Stimulated activated CD8-positive, alpha-beta memory T cell treated with anti-CD3 and anti-CD28 coated beads, Interleukin-7, amount 100 ng/mL, for 24 hours (primary cell): ENCODE measurements at regions not wholly inside any gene's neighbourhood (a gene's known extent, or its start where the extent isn't known, plus 50 kb on each side); places are given as distances from the start of the nearest gene placed in this dataset.
A peak's percentile ranks its signal among the peaks of the same experiment; 100 is the strongest.

Experiments
- DNase-seq: peaks from one replicate; pipeline ENCODE4 v3.0.0-alpha.2; 2020; ENCODE audit warnings: low read depth

DNA sequence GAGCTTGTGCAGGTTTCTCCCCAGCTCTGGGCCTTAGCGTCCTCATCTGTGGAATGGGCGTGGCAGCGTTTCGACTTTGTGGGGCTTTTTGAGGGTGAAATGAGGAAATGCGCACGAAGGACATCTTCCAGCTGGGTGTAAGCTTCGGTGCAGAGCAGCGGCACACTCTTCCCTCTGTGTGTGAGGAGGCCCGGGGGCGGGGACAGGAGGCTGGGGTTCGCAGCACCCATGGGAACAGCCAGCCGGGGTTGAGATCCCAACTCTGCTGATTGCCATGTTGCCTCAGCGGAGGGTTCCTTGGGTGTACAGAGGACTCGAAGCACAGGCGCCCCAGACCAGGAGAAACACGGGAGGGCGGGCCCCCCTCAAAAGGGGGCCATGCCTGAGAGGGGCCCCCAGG lies 265.6 kb downstream of the NSG2 start:
- DNase-seq: no peak

DNA sequence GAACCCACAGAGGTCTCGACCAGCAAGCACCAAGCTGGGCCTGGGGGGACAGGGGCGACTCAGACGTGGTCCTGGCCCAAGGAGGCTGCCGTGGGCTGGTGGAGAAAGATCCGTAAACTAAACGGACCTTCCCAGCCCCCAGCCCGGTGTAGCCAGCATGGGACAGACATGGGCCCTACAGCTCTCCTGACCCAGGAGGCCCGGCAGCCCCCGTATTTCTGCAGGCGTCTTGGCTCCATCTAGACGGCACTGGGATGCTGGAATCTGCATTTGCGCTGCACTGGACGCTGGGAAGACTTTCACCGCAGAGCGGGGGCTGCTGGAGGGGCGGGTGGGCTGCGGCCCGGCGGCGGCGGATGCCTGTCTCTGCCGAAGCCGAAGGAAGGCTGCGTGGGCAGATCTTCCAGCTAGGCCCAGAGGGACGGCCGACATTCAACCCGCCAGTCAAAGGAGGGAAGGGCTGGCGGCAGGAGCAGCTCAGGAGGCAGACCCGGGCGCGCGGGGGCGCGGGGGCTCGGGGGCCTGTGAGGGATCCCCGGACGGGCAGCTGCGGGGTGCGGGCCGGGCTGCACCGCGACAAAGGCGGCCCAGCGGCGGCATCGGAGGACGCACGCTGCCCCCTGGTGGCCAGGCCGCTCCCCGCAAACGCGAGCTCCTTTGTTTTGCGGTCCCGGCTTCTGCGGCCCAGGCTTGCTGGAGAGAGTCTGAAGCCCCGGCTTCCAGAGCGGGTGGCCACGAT lies 266.2 kb downstream of the NSG2 start:
- DNase-seq: peak; percentile 30

DNA sequence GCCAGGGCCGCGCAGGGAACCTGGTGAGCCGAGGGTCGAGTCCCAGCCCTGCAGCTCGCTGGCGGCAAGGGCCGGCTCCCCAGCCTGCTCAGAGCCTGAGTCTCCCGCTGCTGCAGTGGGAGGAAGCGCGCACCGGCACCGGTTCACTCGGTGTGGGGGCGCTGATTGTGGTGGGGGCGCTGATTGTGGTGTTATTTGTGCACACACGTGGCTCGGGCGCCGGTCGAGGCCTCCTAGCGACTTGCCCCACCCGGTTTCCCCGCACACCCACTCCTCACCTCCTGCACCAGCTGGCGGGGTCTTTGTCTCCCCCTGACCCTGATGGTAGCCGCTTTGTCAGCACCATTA lies 266.7 kb downstream of the NSG2 start:
- DNase-seq: no peak

DNA sequence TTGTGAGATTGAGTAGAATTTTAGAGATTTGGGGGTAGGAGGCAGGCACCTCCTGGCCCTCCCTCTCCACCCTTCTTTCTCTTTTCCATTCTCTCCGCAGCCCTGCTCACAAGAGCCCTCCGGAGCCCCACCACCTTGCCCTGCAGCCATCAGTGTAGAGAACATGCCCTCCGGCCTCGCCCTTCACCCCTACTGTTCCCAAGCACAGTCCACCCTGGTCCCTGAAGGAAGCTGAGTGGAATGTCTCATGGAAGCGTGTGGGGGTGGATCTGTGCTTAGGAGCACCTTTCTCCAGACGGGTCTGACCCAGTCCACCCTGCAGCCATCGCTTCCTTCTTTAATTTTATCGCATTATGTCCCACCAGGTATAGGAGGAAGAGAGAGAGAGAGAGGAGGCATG lies 267.1 kb downstream of the NSG2 start:
- no peak for DNase-seq

DNA sequence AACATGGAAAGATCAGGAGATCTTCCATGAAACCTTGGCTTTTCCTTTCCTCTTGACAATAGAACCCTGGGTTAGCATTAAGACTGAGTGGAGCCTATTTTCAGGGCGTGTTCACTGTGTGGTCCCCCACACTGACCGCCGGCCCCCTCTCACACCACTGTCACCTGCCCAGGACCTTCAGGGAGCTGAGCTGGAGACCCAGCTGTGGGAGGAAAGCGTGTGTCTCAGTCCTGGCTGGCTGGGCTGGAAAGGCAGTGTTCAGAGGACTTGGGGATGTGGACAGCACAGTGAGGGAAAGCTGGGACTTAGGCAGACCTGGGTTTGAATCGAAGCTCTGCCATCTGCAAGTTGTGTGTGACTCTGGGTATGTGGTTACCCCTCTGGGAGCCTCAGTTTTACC lies 268.1 kb downstream of the NSG2 start:
- no peak for DNase-seq

DNA sequence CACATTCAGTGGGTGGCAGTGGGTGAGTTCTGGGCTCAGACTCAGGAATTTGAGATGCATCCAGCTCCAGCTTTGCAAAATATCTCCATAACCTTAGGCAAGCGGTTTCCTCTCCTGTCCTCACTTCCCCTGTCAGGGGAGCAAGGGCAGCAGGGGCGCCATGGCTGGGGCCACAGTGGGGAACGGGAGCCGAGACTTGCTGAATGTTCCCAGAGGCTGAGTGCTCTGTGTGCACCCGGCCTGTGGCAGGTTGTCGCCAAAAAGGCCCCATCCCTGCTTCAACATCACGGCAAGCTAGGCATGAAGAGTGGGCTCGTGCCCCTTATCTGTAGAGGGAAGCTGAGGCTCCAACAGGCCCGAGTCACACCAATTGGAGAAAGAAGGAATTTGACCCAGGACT lies 268.8 kb downstream of the NSG2 start:
- DNase-seq: no peak

DNA sequence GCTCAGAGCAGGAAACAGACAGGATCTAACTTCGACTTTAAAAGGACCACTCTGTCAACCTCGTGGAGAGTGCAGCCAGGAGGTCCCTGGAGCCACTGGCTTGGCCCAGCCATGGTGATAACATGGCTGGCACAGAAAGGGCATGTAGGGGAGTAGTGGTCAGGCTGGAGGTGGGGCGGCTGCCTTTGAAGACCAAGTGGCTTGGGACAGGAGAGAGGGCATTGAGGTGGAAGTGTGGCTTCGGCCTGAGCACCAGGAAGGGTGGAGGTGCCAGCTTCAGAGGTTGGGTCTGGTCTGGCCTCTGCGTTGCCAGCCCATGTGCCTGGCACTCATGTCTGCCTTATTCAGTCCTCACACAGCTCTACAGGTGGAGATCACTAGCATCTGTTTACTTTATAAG lies 270.0 kb downstream of the NSG2 start:
- DNase-seq: no peak

DNA sequence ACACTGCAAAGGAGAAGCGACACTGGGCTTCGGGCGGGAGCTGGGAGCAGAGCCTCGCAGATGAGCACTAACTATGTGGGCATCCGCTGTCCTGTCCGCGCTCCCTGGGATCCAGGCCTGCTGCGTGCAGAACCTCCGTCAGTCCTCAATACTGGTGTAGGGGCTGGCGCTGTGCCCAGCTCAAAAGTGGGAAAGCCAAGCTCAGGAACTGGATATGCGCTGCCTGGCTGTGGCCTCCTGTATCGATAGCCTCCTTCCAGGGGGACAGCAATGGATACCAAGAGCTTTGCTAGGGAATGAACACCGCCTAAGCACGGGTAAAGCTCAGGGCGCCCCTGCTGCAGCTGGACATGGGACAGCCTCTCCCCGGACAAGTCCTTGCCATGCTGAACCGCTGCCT lies 270.4 kb downstream of the NSG2 start:
- DNase-seq: no peak

DNA sequence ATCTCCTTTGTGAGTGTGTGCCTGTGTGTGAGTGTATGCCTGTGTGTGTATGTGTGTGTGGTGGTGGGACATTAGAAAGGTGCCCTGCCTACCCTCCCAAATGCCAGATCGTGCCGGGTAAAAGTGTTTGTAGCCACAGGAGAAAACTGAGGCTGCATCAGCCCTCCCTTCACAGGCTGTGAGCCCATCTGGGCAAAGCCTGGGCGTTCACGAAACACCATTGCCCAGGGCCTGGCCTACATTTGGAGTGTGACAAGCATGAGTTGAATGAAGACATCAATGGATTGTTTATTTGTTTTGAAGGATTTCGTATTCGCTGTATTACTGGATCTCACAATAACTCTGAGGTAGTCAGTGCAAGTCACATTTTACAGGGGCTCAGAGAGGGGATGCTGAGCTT lies 270.8 kb downstream of the NSG2 start:
- DNase-seq: no peak

DNA sequence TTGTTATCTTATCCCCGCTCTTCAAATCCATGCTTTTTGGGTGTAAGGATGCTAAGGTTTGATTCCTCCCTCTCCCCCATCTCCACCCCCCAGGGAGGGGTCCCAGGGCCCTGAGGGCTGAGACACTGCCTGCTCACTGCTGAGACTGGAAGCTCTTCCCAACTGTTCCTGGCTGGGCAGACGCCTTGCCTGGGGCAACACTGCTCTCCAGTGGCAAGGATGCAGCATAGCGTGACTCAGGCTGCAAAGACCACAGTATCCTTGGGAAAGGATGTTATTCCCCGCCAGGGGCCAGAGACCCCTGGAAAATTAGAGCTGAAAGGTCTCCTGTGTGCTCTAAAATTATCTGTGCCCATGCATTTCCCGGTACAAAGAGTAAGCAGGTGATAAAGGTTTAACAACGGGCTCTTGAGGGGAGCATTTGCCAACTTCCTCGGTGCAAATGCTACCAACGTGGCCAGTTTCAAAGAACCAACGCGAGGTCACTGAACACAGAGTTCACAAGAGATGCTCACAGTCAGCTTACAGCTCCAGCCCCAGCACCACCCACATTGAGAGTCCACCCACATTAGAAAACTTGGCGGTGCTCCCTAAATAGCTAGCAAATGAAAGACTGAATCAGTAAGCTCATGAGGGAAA lies 271.9 kb downstream of the NSG2 start:
- DNase-seq: no peak

DNA sequence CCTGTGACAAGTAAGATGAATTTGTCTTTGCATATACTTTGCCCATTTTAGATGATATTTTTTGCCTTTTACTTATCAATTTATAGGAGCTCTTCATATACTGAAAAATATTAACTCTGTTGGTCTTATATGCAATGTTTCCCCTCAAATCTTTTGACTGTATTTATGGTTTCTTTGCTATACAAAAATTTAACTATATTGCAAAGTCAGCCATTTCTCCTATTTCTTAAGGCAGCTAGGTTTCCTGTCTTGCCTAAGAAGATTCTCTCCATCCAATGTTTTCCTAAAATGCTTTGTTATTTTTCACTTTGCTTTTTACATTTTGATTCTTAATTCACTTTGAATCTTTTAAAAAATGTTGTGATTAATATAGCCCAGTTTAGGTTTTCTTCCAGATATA lies 273.1 kb downstream of the NSG2 start:
- no peak for DNase-seq

DNA sequence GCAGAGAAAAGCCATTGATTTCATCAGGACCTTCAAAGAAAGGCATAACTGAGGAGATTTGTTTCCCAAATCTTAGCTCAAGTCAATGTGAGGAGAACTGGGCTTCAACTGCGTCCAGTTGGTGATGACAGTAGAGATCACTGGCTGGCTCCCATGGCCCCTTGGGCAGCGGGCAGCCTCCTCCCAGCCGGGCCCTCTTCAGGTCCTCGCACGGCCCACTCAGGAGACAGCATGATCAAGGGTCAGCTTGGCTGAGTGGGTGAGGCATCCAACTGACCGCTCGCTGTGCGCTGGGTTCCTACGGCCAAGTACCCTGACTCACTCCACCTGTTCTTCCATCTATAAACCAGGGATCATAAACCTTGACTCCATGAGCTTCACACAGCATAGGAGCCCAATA lies 274.0 kb downstream of the NSG2 start:
- DNase-seq: no peak

DNA sequence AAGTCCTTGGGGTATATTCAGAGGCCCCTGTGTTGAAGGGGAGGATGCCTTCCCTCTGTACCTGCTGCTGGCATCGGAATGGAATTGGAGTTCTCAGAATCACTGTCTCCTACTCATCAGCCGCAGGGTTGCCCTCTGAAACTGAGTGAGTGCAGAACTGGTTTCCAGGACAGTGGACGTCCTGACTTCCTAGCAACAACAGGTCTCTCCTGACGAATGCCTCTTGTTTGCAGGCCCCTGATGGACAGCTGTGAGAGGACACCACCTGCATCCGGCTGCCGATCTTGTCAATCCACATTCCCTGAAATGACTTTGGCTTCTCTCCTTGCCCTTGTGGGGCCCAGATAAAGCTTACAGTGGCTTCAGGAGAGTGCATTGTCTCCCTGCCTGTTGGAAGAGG lies 274.5 kb downstream of the NSG2 start:
- no peak for DNase-seq

DNA sequence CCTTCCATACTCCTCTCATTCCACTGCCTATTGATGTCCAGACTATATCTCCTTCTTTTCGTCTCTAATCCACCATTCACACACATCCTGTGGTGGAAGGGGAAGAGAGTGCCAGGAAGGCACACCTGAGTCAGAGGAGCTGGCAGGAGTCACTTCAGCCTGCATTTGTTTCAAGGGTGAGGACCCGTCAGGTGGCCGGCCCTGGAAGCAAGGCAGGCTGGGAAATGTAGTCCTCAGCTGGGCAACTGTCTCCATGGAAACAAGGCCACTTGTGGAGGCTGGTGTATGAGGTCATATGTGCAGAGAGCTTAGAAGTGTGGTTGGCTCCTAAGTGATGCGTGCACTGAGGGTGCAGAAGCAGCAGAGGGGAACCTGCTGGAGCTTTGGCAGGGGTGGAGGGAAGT lies 278.4 kb downstream of the NSG2 start:
- no peak for DNase-seq

DNA sequence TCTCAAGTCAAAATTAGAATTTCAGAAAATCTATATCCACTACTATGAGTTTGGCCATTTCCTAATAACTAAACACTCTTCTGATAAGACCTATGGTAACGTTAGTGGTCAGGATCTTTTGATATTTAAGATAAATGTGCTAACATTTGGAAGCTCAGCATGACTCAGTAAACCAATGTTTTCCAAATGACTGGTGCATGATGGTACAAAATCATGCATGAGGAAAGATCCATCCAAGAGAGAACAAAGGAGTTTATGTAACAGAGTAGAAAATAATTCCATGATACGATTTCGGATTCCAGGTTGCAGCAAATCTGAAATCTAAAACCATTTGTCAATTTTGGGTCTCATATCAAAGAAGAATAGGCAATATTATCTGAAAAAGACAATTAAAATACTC lies 279.2 kb downstream of the NSG2 start:
- no peak for DNase-seq

DNA sequence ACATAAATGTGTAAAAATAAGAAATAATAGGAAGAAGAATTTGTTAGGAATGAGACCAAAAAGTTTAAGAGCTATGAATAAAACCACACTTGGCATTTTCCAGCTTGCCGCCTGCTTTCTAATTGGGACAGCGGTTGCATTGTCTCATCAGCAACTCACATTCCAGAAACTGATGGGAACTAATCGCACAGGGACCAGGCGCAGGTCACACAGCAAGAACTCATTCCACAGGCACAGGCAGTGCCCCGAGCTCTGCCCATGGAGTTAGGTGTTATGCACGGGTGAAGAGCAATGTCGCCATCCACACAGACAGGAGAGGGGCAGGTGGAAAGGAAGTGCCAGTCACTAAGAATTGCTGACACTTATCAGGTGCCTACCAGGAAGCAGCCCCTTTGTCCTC lies 279.9 kb downstream of the NSG2 start:
- no peak for DNase-seq

DNA sequence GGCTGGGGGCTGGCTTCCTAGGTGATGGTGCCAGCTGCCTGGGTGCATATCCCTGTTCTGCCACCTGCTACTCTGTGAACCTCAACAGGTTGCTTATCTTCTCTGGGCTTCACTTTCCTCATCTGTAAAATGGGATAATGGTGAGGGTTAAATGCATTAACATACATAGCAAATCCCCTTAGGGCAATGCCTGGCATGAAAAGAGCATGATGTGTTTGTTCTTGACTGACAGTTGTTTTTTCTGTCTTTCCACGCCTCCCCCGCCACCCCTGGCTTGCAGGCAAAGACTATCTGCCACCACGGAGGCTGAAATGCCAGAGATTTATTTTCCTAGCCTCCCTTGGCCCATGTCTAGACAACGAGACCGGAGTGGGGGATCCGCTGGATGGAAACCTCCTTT lies 280.5 kb downstream of the NSG2 start:
- no peak for DNase-seq

DNA sequence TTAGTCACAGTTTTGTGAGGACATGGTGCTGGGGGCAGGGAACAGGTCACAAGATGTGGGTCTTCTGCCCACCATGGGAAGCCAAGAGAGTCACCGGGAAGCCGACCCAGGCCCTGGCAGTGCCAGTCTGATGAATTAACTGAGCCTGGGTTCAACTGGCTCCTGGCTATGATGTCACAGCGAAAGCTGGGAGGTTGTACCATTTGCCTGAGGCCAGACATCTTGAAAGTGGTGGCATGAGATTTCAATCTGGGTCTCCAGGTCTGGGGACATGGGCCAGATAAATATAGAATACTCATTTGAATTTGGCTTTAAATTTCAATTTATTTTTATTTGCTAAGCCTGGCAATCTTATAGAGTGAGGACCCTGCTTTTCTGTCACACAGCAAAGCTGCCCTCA lies 280.9 kb downstream of the NSG2 start:
- DNase-seq: no peak

DNA sequence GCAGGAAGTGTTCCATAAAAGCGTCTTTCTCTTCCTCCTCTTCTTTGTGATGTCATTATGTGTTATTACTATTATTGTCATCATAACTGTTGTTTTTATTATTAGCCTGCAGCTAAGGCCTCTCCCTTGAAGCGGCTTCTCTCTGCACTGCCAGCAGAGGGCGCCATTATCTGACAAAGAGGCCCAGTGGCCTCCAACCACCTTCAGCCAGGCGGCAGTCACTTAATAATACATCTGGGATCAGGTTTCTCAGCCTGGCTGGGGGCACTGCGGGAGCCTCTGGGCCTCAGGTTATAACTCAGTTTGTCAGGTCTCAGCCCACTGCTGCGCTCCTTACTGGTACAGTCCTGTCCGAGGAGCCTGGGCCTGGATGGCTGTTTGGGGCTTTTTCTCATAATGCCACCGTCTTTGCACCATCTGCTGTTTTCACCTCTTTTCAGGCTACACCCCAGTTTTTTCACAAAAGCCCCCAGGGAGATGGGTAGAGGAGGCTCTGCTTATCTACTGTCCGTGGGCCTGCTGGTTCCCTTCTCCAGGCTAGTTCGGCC lies 281.9 kb downstream of the NSG2 start:
- DNase-seq: no peak

DNA sequence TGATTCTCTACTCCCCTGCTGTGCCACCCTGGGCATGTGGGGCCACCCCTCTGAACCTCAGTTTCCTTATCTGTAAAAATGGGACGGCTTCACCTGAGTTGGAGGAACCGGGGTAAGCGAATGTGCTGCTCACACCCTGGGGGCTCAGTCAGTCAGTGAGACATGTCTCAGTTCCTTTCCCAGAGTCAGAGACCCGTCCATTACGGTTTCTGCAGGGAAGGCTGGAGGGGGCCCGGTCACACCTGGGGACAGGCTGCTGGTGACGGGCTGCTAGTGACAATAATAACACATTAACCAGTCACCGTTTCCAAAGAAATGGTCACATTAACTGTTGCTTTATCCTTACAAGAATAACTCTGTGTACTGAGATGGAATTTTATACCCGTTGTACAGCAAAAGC lies 282.4 kb downstream of the NSG2 start:
- no peak for DNase-seq

DNA sequence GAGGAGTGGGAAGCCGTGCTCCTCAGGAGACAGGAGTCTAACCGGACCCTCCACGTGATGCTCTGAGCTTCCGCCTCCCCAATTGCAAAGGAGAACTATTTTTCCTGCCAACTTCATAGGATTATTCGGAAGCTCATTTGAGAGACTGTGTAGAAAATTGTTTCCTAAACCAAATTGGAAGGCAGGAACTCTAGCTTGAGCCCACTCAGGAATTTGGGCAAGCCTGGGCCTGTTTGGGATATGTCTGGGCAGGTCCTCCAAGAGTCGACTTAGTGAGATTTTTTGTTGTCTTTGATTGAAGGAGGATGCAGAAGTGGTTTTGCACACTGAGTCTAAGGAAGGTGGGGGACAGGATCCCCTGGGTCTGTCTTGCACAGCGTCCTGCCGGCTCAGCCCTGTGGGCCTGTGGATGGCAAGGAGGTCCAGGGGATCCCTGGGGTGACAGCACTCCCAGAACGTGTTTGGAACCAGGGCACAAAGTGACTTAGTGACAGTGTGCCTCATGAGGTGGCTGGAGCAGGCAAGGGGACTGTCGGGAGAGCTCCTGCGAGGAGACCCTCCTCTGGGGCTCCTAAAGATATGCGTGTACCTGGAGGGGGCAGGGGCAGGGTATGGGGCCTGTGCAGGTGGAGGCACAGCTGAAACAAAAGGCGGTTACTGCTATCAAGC lies 283.3 kb downstream of the NSG2 start:
- DNase-seq: no peak

DNA sequence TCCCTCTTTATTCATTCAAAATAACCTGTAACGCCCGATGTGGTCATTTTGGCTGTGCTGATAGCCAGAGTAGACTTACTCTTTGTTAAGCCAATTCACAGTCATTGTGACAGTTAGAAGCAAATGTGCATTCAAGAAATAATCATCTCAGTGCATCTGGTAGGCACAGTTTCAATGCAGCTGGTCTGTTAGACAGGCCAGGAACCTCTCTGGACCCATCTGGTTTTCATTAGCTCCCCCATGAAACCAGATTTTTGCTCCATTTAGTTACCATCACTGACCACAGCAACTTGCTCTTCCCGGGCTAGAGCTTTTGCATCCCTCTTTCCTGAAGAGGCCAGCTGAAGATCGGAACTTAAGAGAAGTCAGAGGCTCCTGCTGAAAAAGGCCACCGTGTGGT lies 284.2 kb downstream of the NSG2 start:
- DNase-seq: no peak

DNA sequence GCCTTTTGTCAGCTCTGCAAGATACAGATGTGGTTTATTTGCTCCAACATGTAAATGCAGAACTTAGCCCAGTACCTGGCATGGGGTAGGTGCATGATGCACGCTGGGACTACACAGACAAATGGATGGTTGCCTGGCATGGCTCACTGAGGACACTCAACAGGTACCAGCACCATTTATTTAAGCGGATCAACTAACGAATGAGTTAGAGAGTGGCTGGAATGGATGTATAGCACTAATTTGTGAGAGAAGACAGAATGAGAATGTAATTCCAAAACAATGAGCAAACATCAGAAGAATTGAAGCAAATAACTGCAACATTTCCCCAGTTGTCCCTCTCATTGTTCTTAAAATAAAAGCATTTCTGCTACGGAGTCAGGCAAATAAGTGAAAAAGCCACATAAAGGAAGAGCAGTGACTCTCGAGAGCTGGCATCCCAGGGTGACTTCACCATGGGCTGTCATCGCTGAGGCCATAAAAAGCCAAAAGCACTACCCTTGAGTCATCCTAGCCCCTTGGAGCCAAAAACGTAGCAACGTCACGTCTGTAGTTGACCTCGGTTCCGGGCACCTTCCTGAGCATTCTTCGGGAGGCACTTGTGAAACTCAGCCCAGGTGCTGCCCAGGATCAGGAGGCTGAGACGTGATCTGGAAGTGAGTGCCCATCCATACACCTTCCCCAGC lies 290.3 kb downstream of the NSG2 start:
- DNase-seq: no peak
